ENCODE measurements at regions not wholly inside any gene's neighbourhood (a gene's known extent, or its start where the extent isn't known, plus 50 kb on each side); places are given as distances from the start of the nearest gene placed in this dataset.

DNA sequence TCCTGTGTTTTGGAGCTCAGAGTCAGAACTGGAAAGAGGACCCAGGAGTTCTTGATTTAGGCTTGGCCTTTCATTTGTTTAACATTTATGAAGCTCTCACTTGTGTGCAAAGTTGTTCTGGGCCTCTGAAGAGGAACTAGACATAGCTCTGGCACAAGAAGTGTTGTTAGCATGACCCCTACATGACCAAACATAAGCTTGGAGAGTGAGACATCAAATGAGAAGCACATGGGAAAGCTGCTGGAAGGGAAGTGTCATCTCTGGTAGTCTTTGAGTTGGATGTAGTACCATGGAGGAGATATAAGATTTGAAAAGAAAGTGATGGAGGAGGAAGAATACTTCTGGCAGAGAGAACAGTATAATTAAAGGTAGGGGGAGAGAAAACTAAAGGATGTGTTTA is 370.1 kb downstream of the ADRA2A start:
- Mint-ChIP-seq H3K36me3 (ENCODE audit: insufficient read depth, unreplicated experiment) (no peaks in the 10 kb centered on the region), H3K4me1 (ENCODE audit: low read depth, unreplicated experiment) (no peaks in the 10 kb centered on the region), H3K27me3 (ENCODE audit: unreplicated experiment) (no peaks in the 10 kb centered on the region), H3K4me3 (ENCODE audit: low read depth, unreplicated experiment) (no peak overlapping the region), H3K9me3 (ENCODE audit: low read depth, unreplicated experiment) (peaks cover 5% of the 10 kb centered on the region), H3K27ac (ENCODE audit: unreplicated experiment) (no peak overlapping the region)
- intact Hi-C loops (cut with micrococcal nuclease; ENCODE audit: unreplicated experiment) = no loop called here
- TF ChIP-seq, protein P1, sequence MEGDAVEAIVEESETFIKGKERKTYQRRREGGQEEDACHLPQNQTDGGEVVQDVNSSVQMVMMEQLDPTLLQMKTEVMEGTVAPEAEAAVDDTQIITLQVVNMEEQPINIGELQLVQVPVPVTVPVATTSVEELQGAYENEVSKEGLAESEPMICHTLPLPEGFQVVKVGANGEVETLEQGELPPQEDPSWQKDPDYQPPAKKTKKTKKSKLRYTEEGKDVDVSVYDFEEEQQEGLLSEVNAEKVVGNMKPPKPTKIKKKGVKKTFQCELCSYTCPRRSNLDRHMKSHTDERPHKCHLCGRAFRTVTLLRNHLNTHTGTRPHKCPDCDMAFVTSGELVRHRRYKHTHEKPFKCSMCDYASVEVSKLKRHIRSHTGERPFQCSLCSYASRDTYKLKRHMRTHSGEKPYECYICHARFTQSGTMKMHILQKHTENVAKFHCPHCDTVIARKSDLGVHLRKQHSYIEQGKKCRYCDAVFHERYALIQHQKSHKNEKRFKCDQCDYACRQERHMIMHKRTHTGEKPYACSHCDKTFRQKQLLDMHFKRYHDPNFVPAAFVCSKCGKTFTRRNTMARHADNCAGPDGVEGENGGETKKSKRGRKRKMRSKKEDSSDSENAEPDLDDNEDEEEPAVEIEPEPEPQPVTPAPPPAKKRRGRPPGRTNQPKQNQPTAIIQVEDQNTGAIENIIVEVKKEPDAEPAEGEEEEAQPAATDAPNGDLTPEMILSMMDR (IDR thresholded peaks at IDR 0.05; ENCODE audit: unreplicated experiment) = no peak
- no TSS peak for BruUV-seq (replicated peaks)
- CTCF ChIA-PET = no interaction called here
- no peak for DNase-seq

DNA sequence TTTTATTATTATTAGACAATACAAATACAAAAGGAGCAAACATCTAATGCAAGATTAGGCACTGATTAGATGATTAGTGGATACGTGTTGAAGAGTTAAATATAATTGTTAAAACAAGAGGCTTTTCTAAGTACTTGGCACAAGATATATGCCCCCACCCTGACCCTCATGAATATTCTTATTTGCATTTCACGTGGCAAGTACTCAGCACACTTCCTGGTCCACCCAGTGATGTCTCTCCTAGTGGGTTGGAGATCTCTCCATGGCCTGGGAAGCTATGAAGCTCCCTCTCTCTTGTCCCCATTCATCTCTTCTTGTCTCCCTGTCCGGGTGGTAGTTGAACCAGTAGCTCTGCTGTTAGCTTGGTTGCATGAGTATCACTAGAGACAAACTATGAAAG is 375.3 kb downstream of the ADRA2A start:
- CTCF ChIA-PET = no interaction called here
- Mint-ChIP-seq H3K27ac (ENCODE audit: unreplicated experiment) (no peak overlapping the region), H3K36me3 (ENCODE audit: insufficient read depth, unreplicated experiment) (no peaks in the 10 kb centered on the region), H3K4me3 (ENCODE audit: low read depth, unreplicated experiment) (no peak overlapping the region), H3K4me1 (ENCODE audit: low read depth, unreplicated experiment) (no peaks in the 10 kb centered on the region), H3K27me3 (ENCODE audit: unreplicated experiment) (no peaks in the 10 kb centered on the region), H3K9me3 (ENCODE audit: low read depth, unreplicated experiment) (peaks cover 2% of the 10 kb centered on the region)
- BruUV-seq (replicated peaks) = no TSS peak
- intact Hi-C loops (cut with micrococcal nuclease; ENCODE audit: unreplicated experiment) = no loop called here
- DNase-seq = no peak
- TF ChIP-seq, protein P1 (IDR thresholded peaks at IDR 0.05; ENCODE audit: unreplicated experiment) = no peak

DNA sequence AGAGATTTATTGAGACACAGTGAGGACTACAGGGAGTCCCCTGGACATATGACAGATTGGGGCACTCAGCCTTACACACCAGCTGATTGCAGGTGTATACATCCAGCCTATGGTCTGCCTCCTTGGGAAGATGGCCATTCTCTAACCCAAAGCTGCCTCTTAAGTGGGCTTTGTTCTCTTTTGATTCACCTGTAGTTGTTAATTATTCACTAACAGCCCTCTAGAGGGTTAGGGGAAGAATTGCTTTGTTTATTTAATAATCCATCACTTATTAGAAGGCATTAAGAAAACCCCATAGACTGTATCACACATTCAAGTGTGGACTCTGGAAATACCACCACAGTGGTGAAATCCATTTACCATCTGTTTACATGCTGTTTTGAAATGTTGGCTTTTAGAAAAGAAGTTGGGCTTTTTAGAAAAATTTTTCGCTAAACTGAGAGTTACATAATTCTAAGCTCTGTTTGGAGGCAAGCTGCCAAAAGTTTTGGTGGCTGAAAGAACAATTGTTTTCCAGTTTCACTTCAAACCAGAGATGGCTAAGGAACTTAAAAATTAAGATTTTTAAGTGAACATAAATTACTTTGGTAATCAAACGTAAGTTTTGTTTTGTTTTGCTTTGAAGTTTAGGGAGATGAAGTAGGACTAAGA is 379.1 kb downstream of the ADRA2A start:
- no peaks in the 10 kb centered on the region for H3K36me3 Mint-ChIP-seq (ENCODE audit: insufficient read depth, unreplicated experiment)
- H3K27ac Mint-ChIP-seq (ENCODE audit: unreplicated experiment) = no peak overlapping the region
- H3K4me1 Mint-ChIP-seq (ENCODE audit: low read depth, unreplicated experiment) = no peaks in the 10 kb centered on the region
- CTCF ChIA-PET = no interaction called here
- H3K27me3 Mint-ChIP-seq (ENCODE audit: unreplicated experiment) = no peaks in the 10 kb centered on the region
- TF ChIP-seq, protein P1 (IDR thresholded peaks at IDR 0.05; ENCODE audit: unreplicated experiment) = no peak
- intact Hi-C loops (cut with micrococcal nuclease; ENCODE audit: unreplicated experiment) = no loop called here
- no peak for DNase-seq
- H3K4me3 Mint-ChIP-seq (ENCODE audit: low read depth, unreplicated experiment) = no peak overlapping the region
- no TSS peak for BruUV-seq (replicated peaks)
- no peaks in the 10 kb centered on the region for H3K9me3 Mint-ChIP-seq (ENCODE audit: low read depth, unreplicated experiment)

DNA sequence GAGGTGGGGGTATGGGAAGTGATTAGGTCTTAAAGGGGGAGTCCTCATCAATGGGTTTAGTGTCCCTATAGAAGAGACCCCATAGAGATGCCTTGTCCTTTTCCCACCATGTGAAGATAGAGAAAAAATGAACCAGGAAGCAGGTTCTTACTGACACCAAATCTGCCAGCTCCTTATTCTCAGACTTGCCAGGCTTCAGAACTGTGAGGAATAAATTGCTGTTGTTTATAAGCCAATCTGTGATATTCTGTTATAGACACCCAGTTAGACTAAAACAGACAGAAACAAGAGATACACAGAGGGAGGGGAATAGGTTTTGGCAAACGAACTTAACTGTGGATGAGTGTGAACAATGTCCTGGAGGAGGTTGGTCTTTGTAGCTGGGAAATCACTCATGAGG is 381.4 kb downstream of the ADRA2A start:
- Mint-ChIP-seq H3K27me3 (ENCODE audit: unreplicated experiment) (no peaks in the 10 kb centered on the region), H3K36me3 (ENCODE audit: insufficient read depth, unreplicated experiment) (no peaks in the 10 kb centered on the region), H3K9me3 (ENCODE audit: low read depth, unreplicated experiment) (no peaks in the 10 kb centered on the region), H3K4me3 (ENCODE audit: low read depth, unreplicated experiment) (no peak overlapping the region), H3K27ac (ENCODE audit: unreplicated experiment) (no peak overlapping the region), H3K4me1 (ENCODE audit: low read depth, unreplicated experiment) (no peaks in the 10 kb centered on the region)
- intact Hi-C loops (cut with micrococcal nuclease; ENCODE audit: unreplicated experiment) = no loop called here
- DNase-seq = no peak
- no TSS peak for BruUV-seq (replicated peaks)
- TF ChIP-seq, protein P1 (IDR thresholded peaks at IDR 0.05; ENCODE audit: unreplicated experiment) = no peak
- CTCF ChIA-PET = no interaction called here
